ENCODE measurements at regions not wholly inside any gene's neighbourhood (a gene's known extent, or its start where the extent isn't known, plus 50 kb on each side); places are given as distances from the start of the nearest gene placed in this dataset.

DNA sequence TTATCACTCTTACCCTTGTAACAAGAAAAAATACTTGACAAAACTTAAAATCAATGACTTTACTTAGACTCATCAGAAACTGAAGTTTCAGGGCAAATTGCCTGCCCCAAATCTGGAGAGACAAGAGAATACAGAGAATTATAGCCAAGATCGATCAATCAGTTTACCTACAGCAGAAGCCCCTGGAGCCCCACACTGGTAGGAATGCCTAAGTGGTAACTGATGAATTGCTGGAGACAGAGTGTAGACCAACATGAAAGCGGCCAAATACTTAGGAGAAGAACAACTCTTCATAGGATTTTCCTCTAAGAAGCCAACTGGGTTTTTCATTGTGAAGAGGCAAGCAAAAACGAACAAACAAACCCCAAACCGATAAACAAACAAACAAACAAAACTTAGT, 1430.0 kb downstream of the EFNB2 start:
- TF ChIP-seq, protein P1, sequence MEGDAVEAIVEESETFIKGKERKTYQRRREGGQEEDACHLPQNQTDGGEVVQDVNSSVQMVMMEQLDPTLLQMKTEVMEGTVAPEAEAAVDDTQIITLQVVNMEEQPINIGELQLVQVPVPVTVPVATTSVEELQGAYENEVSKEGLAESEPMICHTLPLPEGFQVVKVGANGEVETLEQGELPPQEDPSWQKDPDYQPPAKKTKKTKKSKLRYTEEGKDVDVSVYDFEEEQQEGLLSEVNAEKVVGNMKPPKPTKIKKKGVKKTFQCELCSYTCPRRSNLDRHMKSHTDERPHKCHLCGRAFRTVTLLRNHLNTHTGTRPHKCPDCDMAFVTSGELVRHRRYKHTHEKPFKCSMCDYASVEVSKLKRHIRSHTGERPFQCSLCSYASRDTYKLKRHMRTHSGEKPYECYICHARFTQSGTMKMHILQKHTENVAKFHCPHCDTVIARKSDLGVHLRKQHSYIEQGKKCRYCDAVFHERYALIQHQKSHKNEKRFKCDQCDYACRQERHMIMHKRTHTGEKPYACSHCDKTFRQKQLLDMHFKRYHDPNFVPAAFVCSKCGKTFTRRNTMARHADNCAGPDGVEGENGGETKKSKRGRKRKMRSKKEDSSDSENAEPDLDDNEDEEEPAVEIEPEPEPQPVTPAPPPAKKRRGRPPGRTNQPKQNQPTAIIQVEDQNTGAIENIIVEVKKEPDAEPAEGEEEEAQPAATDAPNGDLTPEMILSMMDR (IDR thresholded peaks at IDR 0.05; ENCODE audit: poor library complexity), result no peak
- TF ChIP-seq EZH2 (IDR thresholded peaks at IDR 0.05; ENCODE audit: borderline replicate concordance), result no peak

Data from hepatocyte (in vitro differentiated cells).